ENCODE measurements at regions not wholly inside any gene's neighbourhood (a gene's known extent, or its start where the extent isn't known, plus 50 kb on each side); places are given as distances from the start of the nearest gene placed in this dataset.

GRCh38 chrX:63513825-63514568, 162.9 kb upstream of the SPIN4 start:
- no peak for DNase-seq
- no TSS peak for BruUV-seq (replicated peaks)
- Histone ChIP-seq H2AFZ (no peak overlapping the region), H3K79me2 (ENCODE audit: low read depth) (no peaks in the 10 kb centered on the region), H3K4me2 (no peak overlapping the region), H3K27ac (no peak overlapping the region), H3K9me3 (ENCODE audit: insufficient read depth, low read depth) (no peaks in the 10 kb centered on the region), H3F3A (ENCODE audit: insufficient read depth, low read depth) (no peaks in the 10 kb centered on the region), H3K9me2 (ENCODE audit: insufficient read depth) (no peaks in the 10 kb centered on the region), H3K4me3 (no peak overlapping the region), H4K20me1 (ENCODE audit: insufficient read depth) (no peaks in the 10 kb centered on the region), H3K4me1 (replicated peaks; ENCODE audit: insufficient read depth) (no peaks in the 10 kb centered on the region), H3K36me3 (ENCODE audit: low read depth) (no peaks in the 10 kb centered on the region), H3K27me3 (ENCODE audit: insufficient read depth, low read depth) (no peaks in the 10 kb centered on the region)
- intact Hi-C loops (cut with micrococcal nuclease; ENCODE audit: unreplicated experiment), result no loop called here
- TF ChIP-seq EZH2 (IDR thresholded peaks at IDR 0.05; ENCODE audit: low read depth) (no peak), CTCF (conservative IDR thresholded peaks at IDR 0.05) (no peak)
- ChIA-PET POLR2A (ENCODE audit: unreplicated experiment) (interaction anchor here (0.6 kb wide), 1 partner anchor 179 kb away, joined by 10 read pairs; no protein-coding TSS in a partner anchor), CTCF (no interaction called here)

GRCh38 chrX:63511361-63511760, 160.2 kb upstream of the SPIN4 start:
- Histone ChIP-seq H3K9me2 (ENCODE audit: insufficient read depth) (no peaks in the 10 kb centered on the region), H3F3A (ENCODE audit: insufficient read depth, low read depth) (no peaks in the 10 kb centered on the region), H3K9me3 (ENCODE audit: insufficient read depth, low read depth) (no peaks in the 10 kb centered on the region), H3K4me1 (replicated peaks; ENCODE audit: insufficient read depth) (no peaks in the 10 kb centered on the region), H3K36me3 (ENCODE audit: low read depth) (no peaks in the 10 kb centered on the region), H3K27ac (no peak overlapping the region), H2AFZ (no peak overlapping the region), H3K79me2 (ENCODE audit: low read depth) (no peaks in the 10 kb centered on the region), H3K4me3 (no peak overlapping the region), H3K27me3 (ENCODE audit: insufficient read depth, low read depth) (no peaks in the 10 kb centered on the region), H4K20me1 (ENCODE audit: insufficient read depth) (no peaks in the 10 kb centered on the region), H3K4me2 (no peak overlapping the region)
- ChIA-PET POLR2A (ENCODE audit: unreplicated experiment) (no interaction called here), CTCF (interaction anchor here (0.6 to 0.7 kb wide), 2 partner anchors 9 to 236 kb away, joined by 3 to 4 read pairs; no protein-coding TSS in a partner anchor)
- intact Hi-C loops (cut with micrococcal nuclease; ENCODE audit: unreplicated experiment), result no loop called here
- DNase-seq, result no peak
- TF ChIP-seq EZH2 (IDR thresholded peaks at IDR 0.05; ENCODE audit: low read depth) (no peak), CTCF (conservative IDR thresholded peaks at IDR 0.05) (no peak)
- BruUV-seq (replicated peaks), result no TSS peak

- POLR2A ChIA-PET (ENCODE audit: unreplicated experiment), result no interaction called here
- CTCF ChIA-PET, result no interaction called here
- intact Hi-C loops (cut with micrococcal nuclease; ENCODE audit: unreplicated experiment), result no loop called here
Measured at GRCh38 chrX:63508668-63509067, 157.5 kb upstream of the SPIN4 start.

More at GRCh38 chrX:63508668-63509067, 157.5 kb upstream of the SPIN4 start:
- no peaks in the 10 kb centered on the region for H3K9me2 ChIP-seq (ENCODE audit: insufficient read depth)
- H3F3A ChIP-seq (ENCODE audit: insufficient read depth, low read depth), result no peaks in the 10 kb centered on the region
- TF ChIP-seq EZH2 (IDR thresholded peaks at IDR 0.05; ENCODE audit: low read depth) (no peak), CTCF (conservative IDR thresholded peaks at IDR 0.05) (no peak)
- H3K36me3 ChIP-seq (ENCODE audit: low read depth), result no peaks in the 10 kb centered on the region
- no TSS peak for BruUV-seq (replicated peaks)
- no peak overlapping the region for H3K4me2 ChIP-seq
- peaks cover 5% of the 10 kb centered on the region for H3K4me1 ChIP-seq (replicated peaks; ENCODE audit: insufficient read depth)
- no peaks in the 10 kb centered on the region for H3K79me2 ChIP-seq (ENCODE audit: low read depth)
- H2AFZ ChIP-seq, result no peak overlapping the region
- H4K20me1 ChIP-seq (ENCODE audit: insufficient read depth), result no peaks in the 10 kb centered on the region
- H3K9me3 ChIP-seq (ENCODE audit: insufficient read depth, low read depth), result no peaks in the 10 kb centered on the region
- H3K27me3 ChIP-seq (ENCODE audit: insufficient read depth, low read depth), result no peaks in the 10 kb centered on the region
- DNase-seq, result no peak
- no peak overlapping the region for H3K4me3 ChIP-seq
- no peak overlapping the region for H3K27ac ChIP-seq

All from PC-9 (cell line).